ENCODE measurements at regions not wholly inside any gene's neighbourhood (a gene's known extent, or its start where the extent isn't known, plus 50 kb on each side); places are given as distances from the start of the nearest gene placed in this dataset.

GRCh38 chrX:121356139-121356849 lies 308.9 kb downstream of the GLUD2 start:
- TF ChIP-seq, protein P1, sequence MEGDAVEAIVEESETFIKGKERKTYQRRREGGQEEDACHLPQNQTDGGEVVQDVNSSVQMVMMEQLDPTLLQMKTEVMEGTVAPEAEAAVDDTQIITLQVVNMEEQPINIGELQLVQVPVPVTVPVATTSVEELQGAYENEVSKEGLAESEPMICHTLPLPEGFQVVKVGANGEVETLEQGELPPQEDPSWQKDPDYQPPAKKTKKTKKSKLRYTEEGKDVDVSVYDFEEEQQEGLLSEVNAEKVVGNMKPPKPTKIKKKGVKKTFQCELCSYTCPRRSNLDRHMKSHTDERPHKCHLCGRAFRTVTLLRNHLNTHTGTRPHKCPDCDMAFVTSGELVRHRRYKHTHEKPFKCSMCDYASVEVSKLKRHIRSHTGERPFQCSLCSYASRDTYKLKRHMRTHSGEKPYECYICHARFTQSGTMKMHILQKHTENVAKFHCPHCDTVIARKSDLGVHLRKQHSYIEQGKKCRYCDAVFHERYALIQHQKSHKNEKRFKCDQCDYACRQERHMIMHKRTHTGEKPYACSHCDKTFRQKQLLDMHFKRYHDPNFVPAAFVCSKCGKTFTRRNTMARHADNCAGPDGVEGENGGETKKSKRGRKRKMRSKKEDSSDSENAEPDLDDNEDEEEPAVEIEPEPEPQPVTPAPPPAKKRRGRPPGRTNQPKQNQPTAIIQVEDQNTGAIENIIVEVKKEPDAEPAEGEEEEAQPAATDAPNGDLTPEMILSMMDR (IDR thresholded peaks at IDR 0.05): no peak
- TF ChIP-seq POLR2AphosphoS5 (IDR thresholded peaks at IDR 0.05) (no peak), POLR2A (IDR thresholded peaks at IDR 0.05) (no peak)
